ENCODE measurements at regions not wholly inside any gene's neighbourhood (a gene's known extent, or its start where the extent isn't known, plus 50 kb on each side); places are given as distances from the start of the nearest gene placed in this dataset.
"Not testable (repeated sequence)": the region's sequence is repeated elsewhere in the genome, so short reads cannot be mapped to it uniquely, and the experiment has no call there.

DNA sequence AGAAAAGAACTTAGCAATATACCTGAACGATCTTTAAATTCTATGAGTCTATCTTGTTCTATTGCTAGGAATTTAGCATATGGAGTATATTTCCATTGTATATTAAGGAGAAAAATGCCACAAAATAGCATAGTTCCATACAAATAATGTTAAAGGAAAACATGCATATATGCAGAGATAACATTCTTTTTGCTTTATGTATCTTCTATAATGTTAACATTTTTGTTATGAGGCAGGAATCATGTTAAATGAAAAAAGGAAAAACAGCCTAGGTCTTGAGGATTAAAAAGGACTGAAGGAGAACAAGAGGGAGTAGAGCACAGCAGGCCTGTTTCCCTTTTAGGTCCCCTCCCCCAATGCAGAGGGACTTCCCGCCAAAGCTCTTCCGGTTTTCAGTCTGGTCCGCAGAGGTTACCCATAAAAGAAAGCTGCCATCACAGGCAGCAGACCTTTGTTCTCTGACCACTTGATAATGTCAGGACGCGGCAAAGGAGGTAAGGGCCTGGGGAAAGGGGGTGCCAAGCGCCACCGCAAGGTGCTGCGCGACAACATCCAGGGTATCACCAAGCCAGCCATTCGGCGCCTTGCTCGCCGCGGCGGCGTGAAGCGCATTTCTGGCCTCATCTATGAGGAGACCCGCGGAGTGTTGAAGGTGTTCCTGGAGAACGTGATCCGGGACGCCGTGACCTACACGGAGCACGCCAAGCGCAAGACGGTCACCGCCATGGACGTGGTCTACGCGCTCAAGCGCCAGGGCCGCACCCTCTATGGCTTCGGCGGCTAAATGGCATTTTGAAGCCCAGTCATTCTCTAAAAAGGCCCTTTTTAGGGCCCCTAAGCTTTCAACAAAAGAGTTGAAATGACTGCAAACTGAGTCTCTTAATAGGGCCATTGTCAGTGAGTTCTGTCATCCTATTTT is 108.4 kb upstream of the PRSS16 start:
- peak; percentile 76 for DNase-seq

DNA sequence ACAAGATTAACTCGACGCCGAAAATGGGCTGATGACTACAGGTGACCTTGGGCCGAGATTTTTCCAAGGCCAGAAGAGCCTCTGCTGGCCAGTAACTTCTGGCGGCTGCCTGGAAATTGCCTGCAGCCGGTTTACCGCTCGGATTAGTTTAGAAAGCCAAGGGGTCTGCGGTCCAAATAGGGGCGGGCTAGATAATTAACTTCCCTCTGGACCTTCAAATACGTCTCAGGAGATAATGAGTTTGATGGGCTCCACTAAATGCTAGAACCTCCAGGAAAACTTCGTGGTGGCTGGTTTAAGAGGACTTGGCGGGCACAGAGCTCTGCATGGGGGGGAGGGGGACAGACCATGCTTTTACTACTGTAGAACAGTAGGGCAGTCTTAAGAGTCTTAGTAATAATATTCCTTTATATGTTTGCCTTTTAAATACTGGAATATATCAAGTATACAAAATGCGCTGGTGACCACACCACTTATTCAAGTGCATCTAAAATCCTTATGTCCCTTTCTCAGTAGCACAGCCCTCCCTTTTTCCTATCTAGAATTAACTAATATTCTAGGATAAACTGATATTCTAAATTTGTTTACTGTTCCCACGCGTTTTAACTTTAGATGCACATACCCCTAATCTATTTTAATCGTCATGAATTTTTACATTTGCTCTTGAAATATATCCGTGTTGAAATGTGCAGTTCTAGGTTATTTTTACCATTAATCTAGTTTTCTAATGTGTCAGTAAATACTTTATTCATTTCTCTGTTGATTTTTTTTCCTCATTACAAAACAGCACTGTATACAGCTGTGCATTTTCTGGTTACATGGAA is 107.5 kb upstream of the PRSS16 start:
- peak; percentile 28 for DNase-seq

DNA sequence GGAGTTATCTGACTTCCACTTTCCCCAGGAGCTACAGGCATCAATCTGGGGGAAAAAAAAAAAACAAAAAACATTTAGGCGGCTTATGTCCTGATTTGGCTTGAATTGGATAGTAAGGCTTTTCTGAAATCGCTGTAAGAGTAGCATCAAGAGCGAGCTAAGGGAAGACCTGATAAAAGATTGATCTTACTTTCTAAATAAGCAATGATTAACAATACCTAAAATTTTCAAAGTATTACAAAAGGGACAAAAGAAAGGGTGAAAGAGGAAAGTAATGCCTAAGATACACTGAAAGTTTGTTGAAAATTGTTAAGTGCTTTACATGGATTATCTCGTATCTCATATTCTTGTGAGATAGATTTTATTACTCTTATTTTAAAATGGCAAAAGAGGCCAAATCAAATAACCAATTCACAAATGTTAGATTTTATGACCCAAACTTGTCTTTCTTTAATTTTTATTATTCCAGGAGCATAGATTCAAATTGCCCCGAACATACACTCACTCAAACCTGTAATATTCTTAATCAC is 106.4 kb upstream of the PRSS16 start:
- no peak for DNase-seq

- DNase-seq = no peak
Observed at GRCh38 chr6:27141529-27142015, 105.9 kb upstream of the PRSS16 start.

DNA sequence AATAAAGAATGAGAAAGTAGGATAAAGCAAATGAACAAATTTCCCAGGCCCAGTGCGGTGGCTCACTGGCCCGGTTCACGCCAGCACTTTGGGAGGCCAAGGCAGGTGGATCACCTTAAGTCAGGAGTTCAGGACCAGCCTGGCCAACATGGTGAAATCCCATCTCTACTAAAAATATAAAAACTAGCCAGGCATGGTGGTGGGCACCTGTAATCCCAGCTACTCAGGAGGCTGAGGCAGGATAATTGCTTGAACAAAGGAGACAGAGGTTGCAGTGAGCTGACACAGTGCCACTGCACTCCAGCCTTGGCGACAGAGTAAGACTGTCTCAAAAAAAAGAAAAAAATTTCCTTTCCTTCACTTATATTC is 104.5 kb upstream of the PRSS16 start:
- not testable (repeated sequence) for DNase-seq

- no peak for DNase-seq
Observed at GRCh38 chr6:27143474-27144026, 104.0 kb upstream of the PRSS16 start.

GRCh38 chr6:27144740-27145079 is 102.8 kb upstream of the PRSS16 start:
- DNase-seq = no peak

DNA sequence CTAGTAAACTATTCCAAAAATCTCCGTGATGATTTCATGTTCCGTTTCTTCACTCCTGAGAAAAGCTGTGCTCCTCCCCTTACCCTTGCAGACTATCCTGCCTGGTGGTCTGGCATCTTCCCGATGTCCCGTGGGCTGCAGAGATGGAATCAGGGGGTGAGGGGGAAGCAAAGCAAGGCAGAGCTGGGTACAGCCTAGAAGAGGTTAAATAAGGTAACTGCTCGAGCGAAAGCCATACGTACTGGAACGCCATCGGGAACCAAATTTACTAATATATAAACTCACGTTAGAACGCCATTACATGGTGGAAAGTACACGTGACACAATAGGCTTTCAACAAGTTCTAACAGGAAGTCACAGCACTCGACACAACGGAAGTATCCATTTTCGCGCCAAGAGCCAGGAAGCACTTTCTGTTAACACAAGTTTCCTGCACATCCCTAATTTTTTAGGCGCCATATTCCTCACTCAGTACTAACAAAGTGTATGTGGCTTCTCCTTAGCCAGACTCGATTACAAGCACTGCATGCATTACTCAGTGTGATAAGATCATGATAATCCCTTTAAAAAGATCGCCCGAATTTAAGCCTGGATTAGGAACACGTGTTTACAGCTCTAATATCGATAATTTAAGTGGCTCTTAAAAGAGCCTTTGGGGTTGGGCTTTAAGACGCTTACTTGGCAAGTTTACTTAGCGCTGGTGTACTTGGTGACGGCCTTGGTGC is 101.6 kb upstream of the PRSS16 start:
- DNase-seq = peak; percentile 97

- DNase-seq = not testable (repeated sequence)
Observed at GRCh38 chr6:27146456-27146705, 101.1 kb upstream of the PRSS16 start.

DNA sequence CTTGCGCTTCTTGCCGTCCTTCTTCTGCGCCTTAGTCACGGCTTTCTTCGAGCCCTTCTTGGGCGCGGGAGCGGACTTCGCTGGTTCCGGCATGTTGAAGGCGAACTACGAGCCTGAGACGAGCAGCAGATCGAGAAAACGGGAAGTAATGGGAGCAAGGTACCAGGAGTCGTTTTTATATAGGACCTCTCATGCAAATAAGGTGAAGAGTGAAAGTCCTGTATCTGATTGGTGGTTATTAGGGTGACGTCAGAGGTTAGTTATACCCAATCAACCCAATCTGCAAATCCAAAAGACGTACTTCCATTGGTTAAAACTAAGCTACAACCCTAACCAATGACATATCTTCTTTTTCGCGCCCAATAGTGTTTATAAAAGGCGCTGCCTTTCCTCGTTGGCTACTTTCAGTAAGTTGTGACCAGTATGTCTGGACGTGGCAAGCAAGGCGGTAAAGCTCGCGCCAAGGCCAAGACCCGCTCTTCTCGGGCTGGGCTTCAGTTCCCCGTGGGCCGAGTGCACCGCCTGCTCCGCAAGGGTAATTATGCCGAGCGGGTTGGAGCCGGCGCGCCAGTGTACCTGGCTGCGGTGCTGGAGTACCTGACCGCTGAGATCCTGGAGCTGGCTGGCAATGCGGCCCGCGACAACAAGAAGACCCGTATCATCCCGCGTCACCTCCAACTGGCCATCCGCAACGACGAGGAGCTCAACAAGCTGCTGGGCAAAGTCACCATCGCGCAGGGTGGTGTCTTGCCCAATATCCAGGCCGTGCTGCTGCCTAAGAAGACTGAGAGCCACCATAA is 100.6 kb upstream of the PRSS16 start:
- peak; percentile 98 for DNase-seq

DNA sequence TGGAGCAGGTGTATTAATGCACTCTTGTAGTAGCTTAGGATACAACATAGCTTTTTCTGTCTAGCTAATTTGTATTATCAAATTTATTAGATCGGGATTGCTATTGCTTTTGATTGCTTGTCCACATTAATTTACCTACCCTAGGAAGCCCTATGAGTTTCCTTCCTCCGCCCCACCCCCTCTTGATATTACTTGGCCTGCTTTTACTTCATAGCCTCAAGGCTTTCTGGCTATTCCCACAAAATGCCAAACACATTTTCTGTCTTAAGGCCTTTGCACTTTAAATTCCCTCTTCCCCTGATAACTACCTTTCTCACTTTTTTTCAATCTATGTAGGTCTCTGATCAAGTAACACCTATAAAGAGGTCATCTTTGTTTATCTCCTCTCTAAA is 99.1 kb upstream of the PRSS16 start:
- no peak for DNase-seq

- no peak for DNase-seq
Observed at GRCh38 chr6:27149150-27149549, 98.4 kb upstream of the PRSS16 start.

- DNase-seq = no peak
Observed at GRCh38 chr6:27154696-27155095, 92.8 kb upstream of the PRSS16 start.

GRCh38 chr6:27156874-27157458 is 90.5 kb upstream of the PRSS16 start:
- DNase-seq = no peak

GRCh38 chr6:27157459-27158315 is 89.8 kb upstream of the PRSS16 start:
- peak; percentile 79 for DNase-seq

GRCh38 chr6:27158316-27158643 is 89.2 kb upstream of the PRSS16 start:
- DNase-seq = no peak

DNA sequence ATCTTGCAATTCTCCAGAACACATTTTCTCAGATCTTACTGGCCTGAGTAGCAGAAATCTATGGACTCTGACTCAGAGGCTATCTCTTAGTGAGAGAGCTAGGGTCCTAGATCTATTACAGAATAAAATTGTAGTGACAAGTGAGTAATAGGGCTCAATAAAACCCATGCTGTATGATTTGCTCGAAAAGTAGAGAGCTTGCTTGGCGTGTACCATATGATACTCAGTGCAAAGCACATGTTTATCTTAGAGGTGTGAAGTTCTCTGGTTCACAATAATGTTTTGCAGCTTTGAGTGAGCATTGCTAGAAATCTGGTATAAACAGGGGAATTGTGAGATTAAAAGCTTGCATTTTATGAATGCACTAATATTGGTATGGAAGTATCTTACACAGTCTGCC is 87.8 kb upstream of the PRSS16 start:
- DNase-seq = no peak

DNA sequence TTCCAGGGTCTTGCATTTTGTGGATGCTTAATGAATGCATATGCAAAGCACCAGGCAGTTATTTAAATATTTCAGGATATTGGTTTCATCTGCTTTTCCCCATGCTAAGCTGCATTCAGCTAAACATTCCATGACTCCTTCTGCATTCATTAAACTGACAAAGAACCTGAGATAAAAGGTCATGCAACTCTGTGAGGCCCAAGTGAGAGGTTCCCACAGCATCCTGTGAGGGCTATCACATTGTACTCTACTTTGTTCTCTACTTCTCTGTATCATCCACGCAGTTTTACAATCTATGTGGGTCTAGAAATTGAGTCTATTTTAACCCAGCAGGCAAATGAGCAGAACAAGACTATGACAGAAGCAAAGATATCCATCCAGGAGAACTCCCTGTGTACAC is 86.4 kb upstream of the PRSS16 start:
- no peak for DNase-seq

- DNase-seq = no peak
Observed at GRCh38 chr6:27161603-27161945, 85.9 kb upstream of the PRSS16 start.

- peak; percentile 51 for DNase-seq
Observed at GRCh38 chr6:27161946-27162603, 85.4 kb upstream of the PRSS16 start.

DNA sequence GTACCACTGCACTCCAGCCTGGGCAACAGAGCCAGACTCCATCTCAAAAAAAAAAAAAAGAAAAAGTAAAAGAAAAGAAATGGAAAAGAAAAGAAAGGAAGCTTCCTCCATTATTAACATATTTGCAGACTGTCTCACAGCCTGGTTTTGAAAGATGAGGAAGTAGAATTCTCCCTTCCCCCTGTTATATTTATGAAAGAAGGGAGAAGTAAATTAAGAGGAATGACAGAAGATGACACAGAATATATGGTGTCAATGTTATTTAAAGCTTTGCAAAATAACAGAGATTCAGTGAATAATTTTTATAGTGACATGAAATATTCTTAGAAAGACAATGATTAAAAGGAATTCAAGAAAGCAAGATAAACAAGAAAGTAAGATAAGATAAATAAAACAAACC is 83.7 kb upstream of the PRSS16 start:
- DNase-seq = no peak

Data from NCI-H345 (cell line).